Keratinocyte (primary cell): ENCODE measurements at regions not wholly inside any gene's neighbourhood (a gene's known extent, or its start where the extent isn't known, plus 50 kb on each side); places are given as distances from the start of the nearest gene placed in this dataset.

Experiments
- DNase-seq: peaks from one replicate; pipeline ENCODE4 v3.0.0-alpha.2; 2011; ENCODE audit warnings: low read depth, missing footprints, low spot score
- FAIRE-seq: peaks from 2 replicates; lab custom pipeline; 2011; peaks lifted over from hg19 to GRCh38; lab: Jason Lieb, UNC
- H2AFZ ChIP-seq: 2 replicates; pipeline ENCODE4 v1.6.0; 2012; ENCODE audit warnings: low read length, control low read depth, inconsistent platforms; ENCODE audit not compliant: control insufficient read depth
- H3K27ac ChIP-seq: 2 replicates; pipeline ENCODE4 v1.5.1; 2011; ENCODE audit warnings: low read length; ENCODE audit not compliant: control insufficient read depth, insufficient read depth
- H3K27me3 ChIP-seq: 3 replicates; pipeline ENCODE4 v1.6.0; 2011; ENCODE audit warnings: low read length; ENCODE audit not compliant: control insufficient read depth, insufficient read depth; ENCODE audit errors: extremely low read depth
- H3K36me3 ChIP-seq, 2 experiments: 2 replicates in 1 of 2; 3 replicates in 1 of 2; pipeline ENCODE4 v1.5.1; 2011; ENCODE audit warnings: low read length in 2 of 2, mild to moderate bottlenecking in 1 of 2; ENCODE audit not compliant: control insufficient read depth in 2 of 2, insufficient read depth in 2 of 2; ENCODE audit errors: extremely low read depth in 1 of 2
- H3K4me1 ChIP-seq: 3 replicates; pipeline ENCODE4 v1.5.1; 2011; ENCODE audit warnings: low read length; ENCODE audit not compliant: control insufficient read depth, insufficient read depth; ENCODE audit errors: extremely low read depth
- H3K4me2 ChIP-seq: 3 replicates; pipeline ENCODE4 v1.6.0; 2011; ENCODE audit warnings: low read depth, low read length; ENCODE audit not compliant: control insufficient read depth, insufficient read depth; ENCODE audit errors: extremely low read depth
- H3K4me3 ChIP-seq, 3 experiments: fragments of 200-600 bp in 1 of 3; sonication (generic) in 1 of 3; 2 replicates in 2 of 3; 3 replicates in 1 of 3; pipeline ENCODE4 v1.5.1; 2011 to 2016; ENCODE audit warnings: low read length in 3 of 3, mild to moderate bottlenecking in 3 of 3, control low read depth in 2 of 3, inconsistent platforms in 1 of 3, low read depth in 1 of 3, mixed read lengths in 1 of 3, mixed run types in 1 of 3, moderate library complexity in 1 of 3; ENCODE audit not compliant: control insufficient read depth in 2 of 3, insufficient read depth in 2 of 3; ENCODE audit errors: extremely low read depth in 1 of 3
- H3K79me2 ChIP-seq: 2 replicates; pipeline ENCODE4 v1.6.0; 2012; ENCODE audit warnings: low read length; ENCODE audit not compliant: control insufficient read depth, insufficient read depth
- H3K9ac ChIP-seq: 3 replicates; pipeline ENCODE4 v1.6.0; 2011; ENCODE audit warnings: low read length; ENCODE audit not compliant: control insufficient read depth, insufficient read depth; ENCODE audit errors: extremely low read depth
- H3K9me1 ChIP-seq: 3 replicates; pipeline ENCODE4 v1.6.0; 2011; ENCODE audit warnings: low read length; ENCODE audit not compliant: control insufficient read depth, insufficient read depth; ENCODE audit errors: extremely low read depth
- H3K9me3 ChIP-seq: 2 replicates; pipeline ENCODE4 v1.5.1; 2012; ENCODE audit warnings: low read depth, low read length; ENCODE audit not compliant: control insufficient read depth
- H4K20me1 ChIP-seq: 3 replicates; pipeline ENCODE4 v1.6.0; 2011; ENCODE audit warnings: low read length; ENCODE audit not compliant: control insufficient read depth, insufficient read depth; ENCODE audit errors: extremely low read depth
- EZH2 ChIP-seq: IDR thresholded peaks from one replicate; pipeline ENCODE4 v1.6.1; 2012; ENCODE audit warnings: inconsistent platforms, mild to moderate bottlenecking, low read length, moderate library complexity
- dilution Hi-C: fragments of 300-500 bp; cut with MboI; formaldehyde crosslinking; loops from one replicate; pipeline ENCODE4 v1.7.0; 2020; ENCODE audit warnings: low sequenced_read_pairs; ENCODE audit not compliant: extremely low pct_ligation_motif_present
- TF ChIP-seq, protein P1 (sequence below), 3 experiments: IDR thresholded peaks in 1 of 3; conservative IDR thresholded peaks in 1 of 3; optimal IDR thresholded peaks in 1 of 3; 2 replicates in 2 of 3; 3 replicates in 1 of 3; pipeline versions ENCODE3 to v1.5.1; 2011; ENCODE audit warnings: low read length in 3 of 3, mild to moderate bottlenecking in 3 of 3, moderate library complexity in 2 of 3, control low read depth in 1 of 3, inconsistent platforms in 1 of 3; ENCODE audit not compliant: insufficient read depth in 2 of 3; ENCODE audit errors: extremely low read depth in 1 of 3

GRCh38 chr6:2600363-2600762 is 150.4 kb downstream of the MYLK4 start:
- H3K4me1 ChIP-seq, result peaks cover under 1% of the 10 kb centered on the region
- no peak overlapping the region for H3K4me2 ChIP-seq
- no peaks in the 10 kb centered on the region for H3K27me3 ChIP-seq
- dilution Hi-C loops, result no loop called here
- no peak overlapping the region for H2AFZ ChIP-seq
- H3K79me2 ChIP-seq, result no peaks in the 10 kb centered on the region
- H3K4me3 ChIP-seq, result no peak overlapping the region
- no peaks in the 10 kb centered on the region for H3K36me3 ChIP-seq
- H3K9ac ChIP-seq, result no peak overlapping the region
- TF ChIP-seq, protein P1, sequence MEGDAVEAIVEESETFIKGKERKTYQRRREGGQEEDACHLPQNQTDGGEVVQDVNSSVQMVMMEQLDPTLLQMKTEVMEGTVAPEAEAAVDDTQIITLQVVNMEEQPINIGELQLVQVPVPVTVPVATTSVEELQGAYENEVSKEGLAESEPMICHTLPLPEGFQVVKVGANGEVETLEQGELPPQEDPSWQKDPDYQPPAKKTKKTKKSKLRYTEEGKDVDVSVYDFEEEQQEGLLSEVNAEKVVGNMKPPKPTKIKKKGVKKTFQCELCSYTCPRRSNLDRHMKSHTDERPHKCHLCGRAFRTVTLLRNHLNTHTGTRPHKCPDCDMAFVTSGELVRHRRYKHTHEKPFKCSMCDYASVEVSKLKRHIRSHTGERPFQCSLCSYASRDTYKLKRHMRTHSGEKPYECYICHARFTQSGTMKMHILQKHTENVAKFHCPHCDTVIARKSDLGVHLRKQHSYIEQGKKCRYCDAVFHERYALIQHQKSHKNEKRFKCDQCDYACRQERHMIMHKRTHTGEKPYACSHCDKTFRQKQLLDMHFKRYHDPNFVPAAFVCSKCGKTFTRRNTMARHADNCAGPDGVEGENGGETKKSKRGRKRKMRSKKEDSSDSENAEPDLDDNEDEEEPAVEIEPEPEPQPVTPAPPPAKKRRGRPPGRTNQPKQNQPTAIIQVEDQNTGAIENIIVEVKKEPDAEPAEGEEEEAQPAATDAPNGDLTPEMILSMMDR (optimal IDR thresholded peaks at IDR 0.05 in 1 of 3, IDR thresholded peaks at IDR 0.05 in 1 of 3, conservative IDR thresholded peaks at IDR 0.05 in 1 of 3; ENCODE audit: extremely low read depth in 1 of 3, insufficient read depth in 2 of 3, low read length in 3 of 3), result no peak
- no peak for TF ChIP-seq EZH2
- H3K27ac ChIP-seq, result no peak overlapping the region
- H3K9me3 ChIP-seq, result no peaks in the 10 kb centered on the region
- FAIRE-seq (no peak), DNase-seq (no peak)
- no peaks in the 10 kb centered on the region for H3K9me1 ChIP-seq
- H4K20me1 ChIP-seq, result no peaks in the 10 kb centered on the region

DNA sequence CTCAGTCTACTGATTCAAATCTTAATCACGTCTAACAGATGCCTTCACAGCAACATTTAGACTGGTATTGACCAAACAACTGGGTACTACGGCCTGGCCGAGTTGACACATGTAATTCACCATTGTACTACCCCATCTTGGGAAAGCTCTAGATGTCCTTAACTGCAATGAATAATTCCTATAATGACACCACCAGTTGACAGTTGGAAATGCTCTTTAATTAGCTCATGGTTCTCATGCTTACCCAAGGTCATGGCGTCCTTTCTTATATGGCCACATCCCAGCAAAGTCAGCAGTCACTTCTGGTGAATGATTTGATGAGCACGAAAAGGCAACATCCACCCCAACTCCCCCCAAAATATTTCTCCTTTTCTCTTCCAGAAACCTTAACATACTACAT is 150.9 kb downstream of the MYLK4 start:
- Histone ChIP-seq H2AFZ (no peak overlapping the region), H3K4me1 (peaks cover 6% of the 10 kb centered on the region), H3K79me2 (no peaks in the 10 kb centered on the region), H4K20me1 (no peaks in the 10 kb centered on the region), H3K36me3 (no peaks in the 10 kb centered on the region), H3K9me1 (no peaks in the 10 kb centered on the region), H3K27ac (no peak overlapping the region), H3K27me3 (no peaks in the 10 kb centered on the region), H3K4me2 (no peak overlapping the region), H3K9me3 (no peaks in the 10 kb centered on the region), H3K4me3 (no peak overlapping the region), H3K9ac (no peak overlapping the region)
- DNase-seq (no peak), FAIRE-seq (no peak)
- no peak for TF ChIP-seq EZH2
- TF ChIP-seq, protein P1 (optimal IDR thresholded peaks at IDR 0.05 in 1 of 3, IDR thresholded peaks at IDR 0.05 in 1 of 3, conservative IDR thresholded peaks at IDR 0.05 in 1 of 3; ENCODE audit: extremely low read depth in 1 of 3, insufficient read depth in 2 of 3, low read length in 3 of 3), result no peak
- dilution Hi-C loops, result no loop called here
